Tibial artery (tissue), 4 donors: ENCODE measurements at regions not wholly inside any gene's neighbourhood (a gene's known extent, or its start where the extent isn't known, plus 50 kb on each side); places are given as distances from the start of the nearest gene placed in this dataset.

Experiments used
- DNase-seq, 2 donors: peaks; one replicate each; pipeline ENCODE4 v3.0.0-alpha.2; 2019
- H3K27ac ChIP-seq, 2 donors: fragments of 200-600 bp; sonication (generic) in 1 of 2; 1 replicate in 1 of 2; 2 replicates in 1 of 2; pipeline ENCODE4 v1.5.1; 2018 to 2019; ENCODE audit warnings: mild to moderate bottlenecking in 1 of 2
- H3K27me3 ChIP-seq, 2 donors: fragments of 200-600 bp; sonication (generic) in 1 of 2; one replicate each; pipeline versions ENCODE4 v1.5.1 to v1.6.0; 2016 to 2019
- H3K36me3 ChIP-seq, 3 donors: fragments of 200-600 bp; sonication (generic) in 2 of 3; one replicate each; pipeline ENCODE4 v1.5.1; 2016 to 2019; ENCODE audit warnings: mild to moderate bottlenecking in 2 of 3
- H3K4me1 ChIP-seq, 4 donors: fragments of 200-600 bp; sonication (generic) in 2 of 4; 1 replicate in 3 of 4; 2 replicates in 1 of 4; pipeline ENCODE4 v1.5.1; 2016 to 2019
- H3K4me3 ChIP-seq, 2 donors: fragments of 200-600 bp; sonication (generic) in 1 of 2; 1 replicate in 1 of 2; 2 replicates in 1 of 2; pipeline ENCODE4 v1.5.1; 2018 to 2019; ENCODE audit warnings: mild to moderate bottlenecking in 2 of 2
- H3K9me3 ChIP-seq, 3 donors: fragments of 200-600 bp; sonication (generic) in 1 of 3; one replicate each; pipeline ENCODE4 v1.5.1; 2016 to 2019
- CTCF ChIP-seq, 2 experiments: fragments of 200-600 bp in 1 of 2; fragments of 450-650 bp in 1 of 2; IDR thresholded peaks; one replicate each; pipeline ENCODE4 v1.5.1; 2017 to 2019; ENCODE audit warnings: antibody characterized with exemption in 2 of 2, mild to moderate bottlenecking in 1 of 2, moderate library complexity in 1 of 2
- intact Hi-C: fragments of 100-400 bp; cut with DNase I; formaldehyde crosslinking; loops from one replicate; pipeline ENCODE4 v1.15.0; 2023; ENCODE audit warnings: low total_unique reads

GRCh38 chr18:75621818-75622217, 194.3 kb upstream of the SMIM21 start:
- no peaks in the 10 kb centered on the region for H3K4me1 ChIP-seq
- TF ChIP-seq CTCF (IDR thresholded peaks at IDR 0.05), result no peak
- no peaks in the 10 kb centered on the region for H3K36me3 ChIP-seq
- no peaks in the 10 kb centered on the region for H3K9me3 ChIP-seq
- no peak overlapping the region for H3K4me3 ChIP-seq
- no peaks in the 10 kb centered on the region for H3K27me3 ChIP-seq
- H3K27ac ChIP-seq, result no peak overlapping the region
- intact Hi-C loops, result no loop called here
- DNase-seq, result no peak

- no peak for DNase-seq
- TF ChIP-seq CTCF (IDR thresholded peaks at IDR 0.05), result no peak
- Histone ChIP-seq H3K27me3 (no peaks in the 10 kb centered on the region), H3K36me3 (no peaks in the 10 kb centered on the region), H3K4me1 (no peaks in the 10 kb centered on the region), H3K27ac (no peak overlapping the region), H3K9me3 (no peaks in the 10 kb centered on the region), H3K4me3 (no peak overlapping the region)
- intact Hi-C loops, result no loop called here
Observed at GRCh38 chr18:75618146-75618545, 190.6 kb upstream of the SMIM21 start.

GRCh38 chr18:75612456-75612855, 185.0 kb upstream of the SMIM21 start:
- intact Hi-C loops, result no loop called here
- DNase-seq, result no peak

GRCh38 chr18:75607701-75608100, 180.2 kb upstream of the SMIM21 start:
- no peaks in the 10 kb centered on the region for H3K36me3 ChIP-seq
- no peaks in the 10 kb centered on the region for H3K4me1 ChIP-seq
- no peak overlapping the region for H3K4me3 ChIP-seq
- no peak for TF ChIP-seq CTCF (IDR thresholded peaks at IDR 0.05)
- intact Hi-C loops, result no loop called here
- no peak overlapping the region for H3K27ac ChIP-seq
- H3K27me3 ChIP-seq, result no peaks in the 10 kb centered on the region
- DNase-seq, result no peak
- H3K9me3 ChIP-seq, result no peaks in the 10 kb centered on the region

More at GRCh38 chr18:75612456-75612855, 185.0 kb upstream of the SMIM21 start:
- TF ChIP-seq CTCF (IDR thresholded peaks at IDR 0.05), result no peak
- H3K4me3 ChIP-seq, result no peak overlapping the region
- H3K9me3 ChIP-seq, result no peaks in the 10 kb centered on the region
- no peak overlapping the region for H3K27ac ChIP-seq
- H3K27me3 ChIP-seq, result no peaks in the 10 kb centered on the region
- H3K4me1 ChIP-seq, result no peaks in the 10 kb centered on the region
- no peaks in the 10 kb centered on the region for H3K36me3 ChIP-seq

- no peak for DNase-seq
- no peaks in the 10 kb centered on the region for H3K4me1 ChIP-seq
- intact Hi-C loops, result no loop called here
- no peak overlapping the region for H3K4me3 ChIP-seq
- no peaks in the 10 kb centered on the region for H3K27me3 ChIP-seq
- no peaks in the 10 kb centered on the region for H3K36me3 ChIP-seq
- TF ChIP-seq CTCF (IDR thresholded peaks at IDR 0.05), result no peak
- peaks cover 7 to 13% (median 11%) of the 10 kb centered on the region in 3 donors for H3K9me3 ChIP-seq
- H3K27ac ChIP-seq, result no peak overlapping the region
Observed at GRCh38 chr18:75592527-75592926, 165.0 kb upstream of the SMIM21 start.

- intact Hi-C loops, result no loop called here
- H3K27me3 ChIP-seq, result no peaks in the 10 kb centered on the region
- H3K9me3 ChIP-seq, result peaks cover 2 to 10% (median 5%) of the 10 kb centered on the region in 3 donors
- H3K4me3 ChIP-seq, result no peak overlapping the region
- no peak overlapping the region for H3K27ac ChIP-seq
- TF ChIP-seq CTCF (IDR thresholded peaks at IDR 0.05), result no peak
- no peaks in the 10 kb centered on the region for H3K36me3 ChIP-seq
- H3K4me1 ChIP-seq, result no peaks in the 10 kb centered on the region
- DNase-seq, result no peak
Observed at GRCh38 chr18:75588412-75588811, 160.9 kb upstream of the SMIM21 start.
